SKM-1 (cell line): ENCODE measurements at regions not wholly inside any gene's neighbourhood (a gene's known extent, or its start where the extent isn't known, plus 50 kb on each side); places are given as distances from the start of the nearest gene placed in this dataset.

Source experiments
- DNase-seq: peaks from one replicate; lab custom pipeline; 2025; ENCODE audit not compliant: unreplicated experiment; lab: John Stamatoyannopoulos, UW

- DNase-seq, result no peak
These were observed 371.1 kb upstream of the ID2 start for GRCh38 chr2:8310557-8311455.

DNA sequence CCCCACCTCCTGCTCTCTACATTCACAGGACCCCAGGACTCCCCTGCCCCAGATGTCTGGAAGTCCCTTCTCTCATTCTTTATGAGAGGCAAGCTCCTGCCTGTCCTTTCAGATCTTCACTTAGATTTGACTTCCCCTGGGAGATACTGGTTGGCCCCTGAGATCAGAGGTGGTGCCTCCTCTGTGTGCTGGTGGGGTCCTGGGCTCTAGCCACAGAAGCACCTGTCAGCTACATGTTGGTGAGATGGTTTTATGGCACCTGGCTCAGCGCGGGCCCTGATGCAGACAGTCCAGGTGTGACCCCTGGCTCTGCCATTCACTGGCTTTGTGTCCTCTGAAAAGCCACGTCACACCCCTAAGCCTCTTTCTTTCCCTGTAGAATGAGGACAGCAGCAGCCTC is 369.6 kb upstream of the ID2 start:
- DNase-seq, result no peak

GRCh38 chr2:8312861-8313830 is 368.7 kb upstream of the ID2 start:
- peak; percentile 57 for DNase-seq

DNA sequence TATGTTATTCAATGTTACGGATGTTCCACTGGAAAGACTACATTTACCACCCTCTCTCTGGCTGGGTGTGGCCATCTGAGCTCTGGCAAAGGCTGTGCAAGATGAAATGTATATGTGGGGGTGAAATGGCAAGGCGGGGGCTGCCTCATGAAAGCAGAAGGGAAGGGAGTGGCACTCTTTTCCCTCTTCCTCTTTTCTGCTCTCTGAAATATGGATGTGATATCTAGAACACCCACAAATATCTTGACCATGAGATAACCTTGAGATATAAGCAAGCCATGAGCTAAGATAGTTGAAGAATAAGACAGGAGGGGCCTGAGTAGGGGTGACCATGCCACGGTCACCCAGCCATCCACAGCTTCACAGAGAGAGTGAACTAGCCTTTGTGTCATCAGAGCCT is 367.8 kb upstream of the ID2 start:
- no peak for DNase-seq

DNA sequence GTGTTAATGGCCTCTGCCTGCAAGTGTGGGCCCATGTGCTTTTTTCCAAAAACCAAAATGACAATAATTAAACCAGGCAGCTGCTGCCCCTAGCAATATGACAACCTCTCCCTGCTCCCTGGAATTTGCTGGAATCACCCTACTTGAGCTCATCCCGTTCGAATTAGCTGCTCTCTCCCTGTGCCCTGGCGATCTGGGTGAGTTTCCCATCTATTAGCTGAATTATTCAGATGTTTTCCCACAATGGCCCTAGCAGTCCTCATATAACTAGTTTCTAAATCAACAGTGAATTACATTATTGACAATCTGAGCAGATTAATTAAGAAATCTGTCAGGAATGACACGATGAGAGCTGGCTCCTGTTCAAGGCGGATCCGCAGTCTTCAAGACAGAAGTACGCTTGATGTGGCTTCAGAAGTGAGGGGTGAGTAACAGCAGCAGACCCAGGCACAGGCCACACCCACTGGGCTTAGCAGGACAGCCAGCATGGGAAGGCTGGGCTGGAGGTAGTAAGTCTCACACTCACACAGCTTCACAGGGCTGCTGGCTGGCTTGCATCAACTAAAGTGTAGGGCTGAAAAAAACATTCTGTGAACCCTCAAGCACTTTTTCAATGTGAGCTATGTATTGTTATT is 366.2 kb upstream of the ID2 start:
- no peak for DNase-seq

GRCh38 chr2:8316356-8316755 is 365.5 kb upstream of the ID2 start:
- no peak for DNase-seq

DNA sequence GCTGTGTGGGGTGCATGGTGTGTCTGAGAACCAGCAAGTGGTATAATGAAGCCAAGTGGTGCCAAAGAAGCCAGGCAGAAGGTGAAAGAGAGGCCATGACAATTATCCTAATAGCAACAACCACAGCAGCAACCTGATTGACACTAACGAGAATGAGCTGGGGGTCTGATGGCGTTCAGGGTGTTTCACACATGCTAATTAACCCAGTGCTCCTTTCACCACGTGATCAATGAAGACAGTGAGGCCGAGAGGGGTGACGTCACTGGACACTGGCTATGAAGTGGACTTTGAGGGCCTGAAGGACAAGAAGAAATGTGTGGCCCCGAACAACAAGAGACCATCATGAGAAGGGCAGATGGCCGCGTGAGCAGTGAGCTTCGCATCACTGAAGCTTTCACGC is 364.4 kb upstream of the ID2 start:
- no peak for DNase-seq

DNA sequence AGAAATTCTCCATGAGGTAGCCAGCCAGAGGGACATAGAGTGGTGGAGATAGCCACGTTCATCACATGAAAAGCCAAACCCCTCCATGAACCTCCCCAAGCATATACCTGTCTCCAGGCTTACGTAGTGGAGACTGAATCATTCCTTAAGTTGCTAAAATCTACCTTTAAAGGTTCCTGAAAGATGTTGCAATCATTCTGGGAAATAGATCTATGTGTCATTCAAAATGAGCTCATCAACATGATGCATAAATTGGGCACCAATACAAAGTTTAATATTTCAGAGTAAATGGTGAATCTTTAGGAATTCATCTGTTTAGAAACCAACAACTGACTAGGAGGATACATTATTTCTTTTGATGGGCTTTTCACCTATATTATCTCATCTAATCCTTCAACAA is 362.6 kb upstream of the ID2 start:
- no peak for DNase-seq

- no peak for DNase-seq
These were observed 361.4 kb upstream of the ID2 start for GRCh38 chr2:8320311-8321066.

- DNase-seq, result no peak
These were observed 359.2 kb upstream of the ID2 start for GRCh38 chr2:8322634-8323033.

DNA sequence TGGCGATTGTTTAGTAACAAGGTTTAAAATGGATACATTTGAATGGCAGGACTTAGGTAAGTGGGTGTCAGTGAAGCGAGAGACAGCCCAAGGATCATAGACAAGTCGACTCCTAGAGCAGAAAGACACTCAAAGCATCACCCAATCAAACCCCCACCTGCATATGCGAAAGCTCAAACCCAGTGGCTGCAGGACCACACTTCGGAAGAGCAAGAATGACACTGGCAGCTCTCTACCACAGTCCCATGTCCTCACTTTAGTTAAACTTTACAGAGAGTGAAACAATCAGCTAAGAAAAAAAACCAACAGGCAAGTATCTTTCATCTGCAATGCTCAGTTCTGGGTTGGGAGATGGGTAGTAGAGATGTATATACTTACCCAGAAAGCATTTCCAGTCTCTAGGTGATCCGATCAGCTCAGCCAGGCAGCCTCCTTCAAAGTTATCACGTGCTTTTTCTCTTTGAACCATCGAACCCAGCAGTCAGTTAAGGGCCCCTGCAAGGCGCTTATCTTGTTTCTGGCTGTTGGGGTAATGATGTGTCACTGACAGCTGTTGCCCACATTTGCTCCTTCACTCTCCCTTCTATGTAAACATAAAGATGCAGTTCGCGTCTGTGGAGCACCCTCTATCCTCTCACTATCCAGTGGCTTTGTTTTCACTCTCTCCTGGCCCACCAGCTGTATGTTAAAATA is 357.5 kb upstream of the ID2 start:
- DNase-seq, result no peak

GRCh38 chr2:8324901-8325300 is 357.0 kb upstream of the ID2 start:
- DNase-seq, result no peak

- DNase-seq, result no peak
These were observed 354.3 kb upstream of the ID2 start for GRCh38 chr2:8327371-8328100.

GRCh38 chr2:8328217-8328616 is 353.6 kb upstream of the ID2 start:
- DNase-seq, result no peak

- DNase-seq, result no peak
These were observed 351.9 kb upstream of the ID2 start for GRCh38 chr2:8329660-8330622.

DNA sequence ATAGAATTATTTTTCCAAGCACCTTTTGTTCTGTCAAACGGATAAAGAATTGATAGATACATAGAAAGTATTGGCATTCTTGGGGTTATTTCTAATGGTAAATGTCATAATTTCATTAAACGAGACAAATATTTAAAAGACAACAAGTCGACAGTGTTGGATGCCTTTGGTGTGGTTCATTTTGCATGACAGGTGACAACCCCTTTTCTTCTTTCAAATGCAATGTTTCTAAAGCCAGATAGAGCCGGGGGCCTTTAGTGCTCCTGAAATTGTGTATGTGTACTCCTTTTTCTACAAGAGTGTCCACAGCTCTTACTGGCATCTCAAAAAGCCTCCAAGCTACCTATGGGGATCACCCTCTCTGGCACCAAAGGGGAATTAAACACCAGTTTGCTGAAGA is 350.8 kb upstream of the ID2 start:
- DNase-seq, result no peak

GRCh38 chr2:8332646-8333045 is 349.2 kb upstream of the ID2 start:
- no peak for DNase-seq

DNA sequence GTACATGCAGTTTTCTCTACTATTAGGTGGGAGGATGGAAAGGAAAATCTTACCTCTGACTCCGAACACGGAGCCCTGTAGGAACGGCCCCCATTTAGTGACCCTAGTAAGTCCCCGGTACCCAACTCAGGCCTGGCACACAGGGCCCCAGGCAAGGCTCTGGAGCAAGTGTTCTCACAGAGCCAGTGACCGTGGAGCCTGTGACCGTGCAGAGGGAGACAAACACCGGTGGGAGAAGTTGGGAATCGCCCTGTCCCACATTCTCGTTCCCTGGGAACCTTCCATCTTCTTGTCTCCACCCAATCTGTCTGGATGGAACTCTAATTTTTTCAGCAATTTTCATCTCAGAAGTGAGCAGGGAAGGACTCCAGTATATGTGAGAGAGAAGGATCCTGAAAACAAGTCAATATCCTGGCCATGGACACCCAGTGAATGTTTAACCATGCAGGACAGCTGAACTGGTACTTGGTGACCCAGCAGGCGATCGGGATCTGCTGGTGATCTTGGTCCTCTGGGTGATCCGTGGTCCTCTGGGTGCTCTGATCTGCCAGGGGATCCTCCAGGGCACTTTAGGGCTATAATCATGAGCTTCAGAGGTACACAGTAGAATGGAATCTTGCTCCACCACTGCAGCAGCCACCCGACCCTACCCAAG is 348.6 kb upstream of the ID2 start:
- DNase-seq, result no peak
